Adrenal gland (tissue), 9 donors: ENCODE measurements at regions not wholly inside any gene's neighbourhood (a gene's known extent, or its start where the extent isn't known, plus 50 kb on each side); places are given as distances from the start of the nearest gene placed in this dataset.

Experiments used
- DNase-seq, 7 donors: peaks; one replicate each; pipeline ENCODE4 v3.0.0-alpha.2; 2019 to 2020
- H3K27ac ChIP-seq, 5 donors: fragments of 200-600 bp; sonication (generic) in 4 of 5; 1 replicate in 3 of 5; 2 replicates in 2 of 5; pipeline versions ENCODE4 v1.5.1 to v1.8.0; 2016 to 2020; ENCODE audit warnings: mild to moderate bottlenecking in 1 of 5
- H3K27me3 ChIP-seq: fragments of 200-600 bp; 2 replicates; pipeline ENCODE4 v1.8.0; 2021
- H3K36me3 ChIP-seq, 2 donors: fragments of 200-600 bp; replicated peaks in 1 of 2; 1 replicate in 1 of 2; 2 replicates in 1 of 2; pipeline versions ENCODE4 v1.5.1 to v1.8.0; 2018 to 2022
- H3K4me1 ChIP-seq, 2 donors: fragments of 200-600 bp; replicated peaks in 1 of 2; 1 replicate in 1 of 2; 2 replicates in 1 of 2; pipeline versions ENCODE4 v1.5.1 to v1.8.0; 2018 to 2021
- H3K4me3 ChIP-seq, 4 donors: fragments of 200-600 bp; sonication (generic) in 3 of 4; one replicate each; pipeline ENCODE4 v1.5.1; 2016 to 2018
- H3K9me3 ChIP-seq, 3 donors: fragments of 200-600 bp; sonication (generic) in 1 of 3; replicated peaks in 1 of 3; 1 replicate in 2 of 3; 2 replicates in 1 of 3; pipeline versions ENCODE4 v1.5.1 to v1.8.0; 2016 to 2021
- CTCF ChIP-seq, 6 experiments: fragments of 450-650 bp in 4 of 6; fragments of 200-600 bp in 2 of 6; sonication (generic) in 1 of 6; IDR thresholded peaks; 1 replicate in 5 of 6; 2 replicates in 1 of 6; pipeline versions ENCODE4 v1.5.1 to v1.8.0; 2016 to 2021; ENCODE audit warnings: antibody characterized with exemption in 6 of 6, mild to moderate bottlenecking in 2 of 6, moderate library complexity in 1 of 6
- POLR2A ChIP-seq, 2 donors: fragments of 450-650 bp; IDR thresholded peaks; one replicate each; pipeline ENCODE4 v1.6.1; 2017; ENCODE audit warnings: antibody characterized with exemption in 2 of 2, mild to moderate bottlenecking in 2 of 2, moderate library complexity in 1 of 2
- WGBS, 4 donors: extraction: QIAGEN DNeasy Blood & Tissue Kit in 2 of 4; methylation state at CpG; one replicate each; pipeline versions ENCODE4 v1.1.5 to v1.1.7; 2013 to 2017; 5-methylcytosine and 5-hydroxymethylcytosine counted together
- intact Hi-C, 2 donors: fragments of 100-400 bp; cut with DNase I; formaldehyde crosslinking; loops; one replicate each; pipeline versions ENCODE4 v1.14.1 to v1.15.0; 2022 to 2023
- donor health status: healthy with polysubstance abuse.
- donor health status: Bipolar disorder and iron deficiency.
- donor health status: DM: yes; HTN: yes; CAD: no.
- donor health status: DM: no; HTN: no; CAD: no.
- donor health status: DM: no; HTN: no; CAD: no.

- no peaks in the 10 kb centered on the region for H3K27me3 ChIP-seq
- no peaks in the 10 kb centered on the region for H3K4me1 ChIP-seq
- 57 to 67% (median 60%) methylated on average over 3 of the region's 3 CpGs for WGBS, 4 donors
- no peak overlapping the region for H3K4me3 ChIP-seq
- H3K36me3 ChIP-seq = no peaks in the 10 kb centered on the region
- no peaks in the 10 kb centered on the region for H3K9me3 ChIP-seq
- no peak for TF ChIP-seq CTCF (IDR thresholded peaks at IDR 0.05)
- H3K27ac ChIP-seq = no peak overlapping the region
- intact Hi-C loops = no loop called here
- no peak for DNase-seq
These were observed 589.7 kb downstream of the LIG4 start for GRCh38 chr13:107625648-107626047.

DNA sequence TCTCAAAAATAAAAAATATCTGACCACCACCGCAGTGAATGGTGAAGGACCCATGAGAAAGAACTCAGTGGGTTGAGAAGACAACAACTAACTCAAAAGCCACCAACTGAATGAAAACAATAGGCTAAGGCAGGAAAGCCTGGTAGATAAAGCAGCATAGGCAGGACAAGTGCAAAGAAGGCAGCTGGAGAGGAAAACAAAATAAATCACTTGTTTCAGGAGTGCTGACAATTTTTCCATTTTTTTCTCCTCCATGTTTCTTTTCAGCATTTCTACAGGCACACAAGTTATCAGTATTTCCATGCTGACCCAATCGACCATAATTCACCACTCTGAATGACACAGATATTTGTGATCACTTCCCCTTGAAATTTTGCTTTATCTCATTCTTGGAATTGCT, 597.8 kb downstream of the LIG4 start:
- DNase-seq = no peak
- 35 to 58% (median 44%) methylated on average over 2 of the region's 2 CpGs for WGBS, 4 donors
- no peak overlapping the region for H3K4me3 ChIP-seq

GRCh38 chr13:107612376-107612775, 603.0 kb downstream of the LIG4 start:
- intact Hi-C loops = no loop called here
- Histone ChIP-seq H3K9me3 (no peaks in the 10 kb centered on the region), H3K4me3 (no peak overlapping the region), H3K27me3 (no peaks in the 10 kb centered on the region), H3K4me1 (no peaks in the 10 kb centered on the region), H3K36me3 (no peaks in the 10 kb centered on the region), H3K27ac (no peak overlapping the region)
- 76 to 91% (median 86%) methylated on average over 6 of the region's 6 CpGs for WGBS, 4 donors
- no peak for DNase-seq
- TF ChIP-seq POLR2A (IDR thresholded peaks at IDR 0.05) = no peak
- no peak for TF ChIP-seq CTCF (IDR thresholded peaks at IDR 0.05)

More for the DNA sequence above, 597.8 kb downstream of the LIG4 start:
- H3K9me3 ChIP-seq = no peaks in the 10 kb centered on the region
- H3K27ac ChIP-seq = no peak overlapping the region
- TF ChIP-seq POLR2A (IDR thresholded peaks at IDR 0.05) (no peak), CTCF (IDR thresholded peaks at IDR 0.05) (no peak)
- no peaks in the 10 kb centered on the region for H3K4me1 ChIP-seq
- H3K27me3 ChIP-seq = no peaks in the 10 kb centered on the region
- intact Hi-C loops = no loop called here
- no peaks in the 10 kb centered on the region for H3K36me3 ChIP-seq

DNA sequence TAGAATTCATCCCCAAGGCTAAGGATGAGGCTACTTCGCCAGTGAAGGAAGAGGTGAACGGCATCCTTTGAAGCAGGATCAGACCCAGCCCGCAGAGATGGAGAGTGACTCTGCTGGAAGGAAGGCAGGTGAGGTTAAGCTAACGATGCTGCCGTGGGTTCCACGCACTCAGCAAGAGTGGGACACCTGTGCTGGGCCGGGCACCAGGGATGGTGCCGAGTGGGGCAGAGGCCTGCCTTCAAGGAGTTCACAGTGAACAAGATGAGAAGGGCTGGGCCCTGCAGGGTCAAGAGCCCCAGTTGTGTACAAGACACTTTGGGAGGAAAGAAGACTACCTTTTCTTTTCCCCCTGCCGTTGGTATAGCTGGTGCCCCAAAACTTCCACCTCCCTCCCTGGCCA, 606.6 kb downstream of the LIG4 start:
- 84 to 89% (median 86%) methylated on average over 7 to 9 of the region's 9 CpGs for WGBS, 4 donors
- intact Hi-C loops = no loop called here
- Histone ChIP-seq H3K9me3 (no peaks in the 10 kb centered on the region), H3K27ac (no peak overlapping the region), H3K27me3 (no peaks in the 10 kb centered on the region), H3K36me3 (no peaks in the 10 kb centered on the region), H3K4me1 (no peaks in the 10 kb centered on the region), H3K4me3 (no peak overlapping the region)
- DNase-seq = no peak
- TF ChIP-seq CTCF (IDR thresholded peaks at IDR 0.05) = no peak
- no peak for TF ChIP-seq POLR2A (IDR thresholded peaks at IDR 0.05)
